Transverse colon (tissue), 3 donors: ENCODE measurements at regions not wholly inside any gene's neighbourhood (a gene's known extent, or its start where the extent isn't known, plus 50 kb on each side); places are given as distances from the start of the nearest gene placed in this dataset.

ENCODE experiments used
- CTCF ChIP-seq, 5 experiments: fragments of 200-600 bp in 3 of 5; fragments of 450-650 bp in 2 of 5; sonication (generic) in 3 of 5; IDR thresholded peaks; 1 replicate in 2 of 5; 2 replicates in 3 of 5; pipeline ENCODE4 v1.5.1; 2016 to 2017; ENCODE audit warnings: antibody characterized with exemption in 5 of 5, inconsistent platforms in 3 of 5, mild to moderate bottlenecking in 2 of 5, moderate library complexity in 1 of 5
- EP300 ChIP-seq: sonication (generic); formaldehyde crosslinking; IDR thresholded peaks from one replicate; pipeline ENCODE4 v1.6.1; 2017; ENCODE audit warnings: antibody characterized with exemption, low read depth

- TF ChIP-seq EP300 (no peak), CTCF (IDR thresholded peaks at IDR 0.05) (no peak)
Measured at GRCh38 chr6:43983191-43983590, 144.1 kb downstream of the MRPL14 start.
